PFSK-1 (cell line): ENCODE measurements at regions not wholly inside any gene's neighbourhood (a gene's known extent, or its start where the extent isn't known, plus 50 kb on each side); places are given as distances from the start of the nearest gene placed in this dataset.

Experiments
- POLR2AphosphoS5 ChIP-seq: IDR thresholded peaks from 2 replicates; pipeline ENCODE4 v1.6.1; 2012; ENCODE audit warnings: low read depth, mild to moderate bottlenecking, control low read depth, low read length, moderate library complexity
- REST ChIP-seq, 2 experiments: IDR thresholded peaks; 2 replicates each; pipeline versions ENCODE4 v1.6.1 to v1.8.0; 2011 to 2012; ENCODE audit warnings: low read depth in 2 of 2, low read length in 2 of 2, control low read depth in 1 of 2, inconsistent platforms in 1 of 2, mild to moderate bottlenecking in 1 of 2, moderate library complexity in 1 of 2; ENCODE audit not compliant: insufficient read depth in 1 of 2
- SIN3A ChIP-seq: IDR thresholded peaks from 2 replicates; pipeline ENCODE4 v1.6.1; 2012; ENCODE audit warnings: mild to moderate bottlenecking, low read length, moderate library complexity, borderline replicate concordance; ENCODE audit not compliant: insufficient read depth
- TAF1 ChIP-seq: IDR thresholded peaks from 2 replicates; pipeline ENCODE4 v1.6.1; 2012; ENCODE audit warnings: low read length, control low read depth, borderline replicate concordance; ENCODE audit not compliant: insufficient read depth

- TF ChIP-seq POLR2AphosphoS5 (no peak), SIN3A (no peak), REST (IDR thresholded peaks at IDR 0.05; ENCODE audit: insufficient read depth in 1 of 2, low read depth in 2 of 2, low read length in 2 of 2) (no peak), TAF1 (no peak)
Observed at GRCh38 chr11:128339792-128340191, 247.6 kb downstream of the ETS1 start.
